Stimulated activated CD4-positive, alpha-beta T cell treated with anti-CD3 and anti-CD28 coated beads, Interleukin-1b, Interleukin-23, amount 100 ng/mL, for 4 hours (primary cell): ENCODE measurements at regions not wholly inside any gene's neighbourhood (a gene's known extent, or its start where the extent isn't known, plus 50 kb on each side); places are given as distances from the start of the nearest gene placed in this dataset.
"Not testable (repeated sequence)": the region's sequence is repeated elsewhere in the genome, so short reads cannot be mapped to it uniquely, and the experiment has no call there.

ENCODE experiments used
- DNase-seq, 2 donors: peaks; one replicate each; pipeline ENCODE4 v3.0.0-alpha.2; 2020; ENCODE audit warnings: low read depth in 2 of 2

GRCh38 chr12:127774828-127775227 is 492.1 kb upstream of the TMEM132C start:
- no peak for DNase-seq

GRCh38 chr12:127779301-127780045 is 487.5 kb upstream of the TMEM132C start:
- DNase-seq, result no peak

- no peak for DNase-seq
These were observed 486.1 kb upstream of the TMEM132C start for GRCh38 chr12:127780881-127781280.

GRCh38 chr12:127781336-127781735 is 485.6 kb upstream of the TMEM132C start:
- DNase-seq, result no peak

- no peak for DNase-seq
These were observed 481.4 kb upstream of the TMEM132C start for GRCh38 chr12:127785540-127785939.

GRCh38 chr12:127785986-127786590 is 480.9 kb upstream of the TMEM132C start:
- no peak for DNase-seq

GRCh38 chr12:127787544-127787943 is 479.4 kb upstream of the TMEM132C start:
- no peak for DNase-seq

- DNase-seq, result no peak
These were observed 476.6 kb upstream of the TMEM132C start for GRCh38 chr12:127790376-127790775.

- no peak for DNase-seq
These were observed 475.8 kb upstream of the TMEM132C start for GRCh38 chr12:127791217-127791616.

GRCh38 chr12:127797918-127798317 is 469.1 kb upstream of the TMEM132C start:
- no peak for DNase-seq

GRCh38 chr12:127802271-127802670 is 464.7 kb upstream of the TMEM132C start:
- no peak for DNase-seq

GRCh38 chr12:127803545-127803944 is 463.4 kb upstream of the TMEM132C start:
- DNase-seq, result no peak

- no peak for DNase-seq
These were observed 457.7 kb upstream of the TMEM132C start for GRCh38 chr12:127809275-127809674.

GRCh38 chr12:127810041-127810440 is 456.9 kb upstream of the TMEM132C start:
- no peak for DNase-seq

GRCh38 chr12:127810459-127810858 is 456.5 kb upstream of the TMEM132C start:
- DNase-seq, result not testable (repeated sequence)

GRCh38 chr12:127811988-127812387 is 455.0 kb upstream of the TMEM132C start:
- no peak for DNase-seq

GRCh38 chr12:127813147-127813546 is 453.8 kb upstream of the TMEM132C start:
- no peak for DNase-seq

GRCh38 chr12:127819056-127819455 is 447.9 kb upstream of the TMEM132C start:
- no peak for DNase-seq

GRCh38 chr12:127820271-127820670 is 446.7 kb upstream of the TMEM132C start:
- DNase-seq, result no peak

- DNase-seq, result no peak
These were observed 446.1 kb upstream of the TMEM132C start for GRCh38 chr12:127820846-127821245.

- no peak for DNase-seq
These were observed 444.1 kb upstream of the TMEM132C start for GRCh38 chr12:127822809-127823411.

GRCh38 chr12:127823801-127824200 is 443.2 kb upstream of the TMEM132C start:
- no peak for DNase-seq
